ENCODE measurements at regions not wholly inside any gene's neighbourhood (a gene's known extent, or its start where the extent isn't known, plus 50 kb on each side); places are given as distances from the start of the nearest gene placed in this dataset.

DNA sequence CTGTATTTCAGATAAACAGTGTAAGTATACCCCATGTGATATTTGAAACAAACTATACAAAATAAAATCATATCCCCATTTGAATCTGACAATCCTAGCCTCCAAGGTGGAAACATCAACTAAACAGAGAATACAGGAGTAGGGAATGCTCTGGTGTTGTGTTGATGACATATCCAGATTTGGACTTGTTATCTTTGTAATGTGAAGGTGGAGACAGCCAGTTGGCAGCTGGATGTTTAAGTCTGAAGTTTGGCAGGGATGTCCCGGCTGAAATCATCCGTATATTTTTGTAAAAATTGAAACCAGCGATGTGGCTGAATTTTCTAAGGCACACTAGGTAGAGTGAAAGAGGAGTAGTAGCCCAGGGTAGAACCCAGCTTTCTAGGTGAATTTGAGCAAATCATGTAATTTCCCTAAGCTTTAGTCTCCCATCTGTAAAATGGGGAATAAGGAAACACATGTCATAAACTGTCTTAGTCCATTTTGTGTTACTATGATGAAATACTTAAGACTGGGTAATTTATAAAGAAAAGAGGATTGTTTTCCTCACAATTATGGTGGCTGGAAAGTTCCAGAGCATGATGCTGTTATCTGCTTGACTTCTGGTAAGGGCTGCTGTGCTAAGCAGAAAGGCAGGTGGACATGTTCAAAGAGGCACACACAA is 246.6 kb upstream of the APCDD1 start:
- Mint-ChIP-seq H3K4me3 (no peak overlapping the region), H3K27me3 (ENCODE audit: low read depth) (peaks cover 15% of the 10 kb centered on the region), H3K9me3 (no peaks in the 10 kb centered on the region), H3K4me1 (ENCODE audit: low read depth) (no peaks in the 10 kb centered on the region), H3K27ac (no peak overlapping the region), H3K36me3 (ENCODE audit: insufficient read depth in 2 of 2) (no peaks in the 10 kb centered on the region)
- DNase-seq (no peak), ATAC-seq (replicated peaks in 1 of 2) (no peak)

DNA sequence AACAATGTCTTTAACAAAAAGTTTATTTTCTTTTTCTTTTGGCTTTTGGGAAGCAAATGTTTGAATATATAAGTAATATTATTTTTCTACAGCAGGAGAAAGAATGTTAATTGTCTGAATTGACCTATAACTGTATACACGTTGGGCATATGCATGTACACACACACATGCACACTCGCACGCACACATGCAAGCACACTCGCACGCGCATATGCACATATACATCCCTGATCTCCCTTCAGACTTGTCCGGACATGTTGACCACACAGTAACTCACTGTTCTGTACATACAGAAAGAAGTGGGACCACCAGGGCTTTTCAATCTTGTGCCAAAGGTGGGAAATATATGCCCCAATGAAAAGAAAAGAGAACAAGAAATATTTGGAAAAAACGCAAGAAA is 245.1 kb upstream of the APCDD1 start:
- no peak for DNase-seq
- Mint-ChIP-seq H3K9me3 (no peaks in the 10 kb centered on the region), H3K4me1 (ENCODE audit: low read depth) (no peaks in the 10 kb centered on the region), H3K27ac (no peak overlapping the region), H3K4me3 (no peak overlapping the region), H3K27me3 (ENCODE audit: low read depth) (peaks cover 15% of the 10 kb centered on the region), H3K36me3 (ENCODE audit: insufficient read depth in 2 of 2) (no peaks in the 10 kb centered on the region)
- ATAC-seq (replicated peaks in 1 of 2) = no peak

DNA sequence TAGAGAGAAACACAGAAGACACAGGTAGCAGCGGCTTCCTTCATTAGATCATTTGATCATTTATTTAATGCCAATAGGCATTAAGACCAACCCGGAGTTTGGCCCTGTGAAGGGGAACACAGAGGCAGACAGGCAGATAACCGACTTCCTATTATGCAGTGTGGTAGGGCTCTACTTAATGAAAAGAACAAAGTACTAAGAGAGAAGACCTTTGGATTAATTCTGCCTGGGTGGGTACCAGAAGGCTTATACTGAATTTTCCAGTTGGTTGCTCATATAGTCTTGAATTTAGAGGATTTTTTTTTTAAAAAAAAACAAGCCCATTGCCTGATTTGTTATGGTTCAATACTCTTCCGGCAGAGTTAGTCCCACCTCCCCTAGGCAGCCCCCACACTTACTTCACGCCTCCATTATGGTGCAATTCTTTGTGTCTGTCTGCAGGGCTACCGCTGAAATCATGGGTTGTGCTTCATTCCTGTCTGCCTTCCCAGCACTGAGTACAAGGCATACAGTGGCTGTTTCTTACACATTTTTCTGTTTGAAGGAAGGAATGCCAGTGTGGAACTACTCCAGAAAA is 244.3 kb upstream of the APCDD1 start:
- ATAC-seq (replicated peaks in 1 of 2) (no peak), DNase-seq (no peak)
- Mint-ChIP-seq H3K27ac (no peak overlapping the region), H3K36me3 (ENCODE audit: insufficient read depth in 2 of 2) (no peaks in the 10 kb centered on the region), H3K27me3 (ENCODE audit: low read depth) (peaks cover 14% of the 10 kb centered on the region), H3K4me1 (ENCODE audit: low read depth) (no peaks in the 10 kb centered on the region), H3K4me3 (no peak overlapping the region), H3K9me3 (no peaks in the 10 kb centered on the region)

DNA sequence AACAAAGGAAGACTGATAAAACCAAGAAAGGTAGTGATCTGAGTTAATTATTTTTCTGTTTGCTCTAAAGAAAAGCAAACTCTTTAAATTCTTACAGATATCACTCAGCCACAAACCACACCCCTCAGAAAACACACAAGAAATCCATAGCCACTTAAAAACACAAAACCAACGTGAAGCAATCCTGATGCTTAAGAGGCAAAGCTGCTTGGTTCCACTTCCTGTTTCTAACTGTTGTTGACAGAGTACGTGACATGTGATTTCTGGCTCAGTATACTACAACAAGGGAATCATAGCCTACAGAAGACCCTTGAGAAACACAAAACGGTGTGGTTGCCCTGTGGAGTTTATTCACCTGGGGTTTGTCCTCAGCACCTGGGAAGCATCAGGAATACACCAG is 240.9 kb upstream of the APCDD1 start:
- peak; percentile 1 to 3 for DNase-seq
- Mint-ChIP-seq H3K4me3 (no peak overlapping the region), H3K9me3 (peaks cover 3 to 5% of the 10 kb centered on the region in 2 donors), H3K36me3 (ENCODE audit: insufficient read depth in 2 of 2) (no peaks in the 10 kb centered on the region), H3K27me3 (ENCODE audit: low read depth) (peaks cover 17% of the 10 kb centered on the region), H3K4me1 (ENCODE audit: low read depth) (no peaks in the 10 kb centered on the region), H3K27ac (no peak overlapping the region)
- peak; percentile 52 to 59 for ATAC-seq (replicated peaks in 1 of 2)

DNA sequence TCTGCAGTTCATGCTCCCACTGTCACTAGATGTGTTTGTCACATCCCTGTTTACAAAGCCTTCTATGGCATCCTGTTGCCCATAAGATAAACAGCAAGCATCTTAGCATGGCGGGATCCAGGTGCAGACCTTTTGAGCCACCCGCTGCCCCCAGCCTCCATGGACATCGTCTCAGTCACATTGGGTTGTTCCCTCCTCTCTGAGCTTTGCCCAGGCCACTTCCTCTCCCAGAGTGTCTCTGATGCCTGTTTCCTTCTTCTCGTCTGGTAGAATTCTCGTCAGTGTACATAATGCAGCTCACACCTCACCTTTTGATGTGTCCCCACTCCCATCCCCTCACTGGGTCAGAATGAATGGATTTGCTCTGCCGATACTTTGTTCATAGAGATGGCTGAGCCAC is 239.0 kb upstream of the APCDD1 start:
- Mint-ChIP-seq H3K4me1 (ENCODE audit: low read depth) (no peaks in the 10 kb centered on the region), H3K27me3 (ENCODE audit: low read depth) (peaks cover 17% of the 10 kb centered on the region), H3K27ac (no peak overlapping the region), H3K36me3 (ENCODE audit: insufficient read depth in 2 of 2) (no peaks in the 10 kb centered on the region), H3K4me3 (no peak overlapping the region), H3K9me3 (peaks cover 3 to 5% of the 10 kb centered on the region in 2 donors)
- DNase-seq (no peak), ATAC-seq (replicated peaks in 1 of 2) (no peak)

DNA sequence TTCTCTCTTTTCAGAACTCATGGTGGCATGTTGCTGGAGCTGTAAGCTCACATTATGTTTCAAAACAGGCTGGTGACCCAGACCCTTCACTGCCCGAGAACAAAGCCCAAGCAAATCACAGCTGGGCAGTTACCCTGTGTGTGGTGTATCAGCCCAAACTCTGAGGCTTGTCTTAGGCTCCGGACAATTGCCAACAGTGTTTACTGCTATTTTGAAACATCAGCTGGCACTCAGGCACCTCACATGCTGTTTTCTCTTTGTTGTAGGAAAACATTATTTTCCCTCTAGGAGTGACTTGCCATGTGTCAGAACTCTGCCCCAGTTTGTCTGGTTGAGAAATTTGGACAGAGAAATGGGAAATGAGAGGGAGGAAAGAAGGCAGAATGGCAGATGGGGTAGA is 237.6 kb upstream of the APCDD1 start:
- ATAC-seq (replicated peaks in 1 of 2) (no peak), DNase-seq (no peak)
- Mint-ChIP-seq H3K4me3 (no peak overlapping the region), H3K27ac (no peak overlapping the region), H3K9me3 (peaks cover 3 to 5% of the 10 kb centered on the region in 2 donors), H3K36me3 (ENCODE audit: insufficient read depth in 2 of 2) (no peaks in the 10 kb centered on the region), H3K4me1 (ENCODE audit: low read depth) (no peaks in the 10 kb centered on the region), H3K27me3 (ENCODE audit: low read depth) (peaks cover 11% of the 10 kb centered on the region)

DNA sequence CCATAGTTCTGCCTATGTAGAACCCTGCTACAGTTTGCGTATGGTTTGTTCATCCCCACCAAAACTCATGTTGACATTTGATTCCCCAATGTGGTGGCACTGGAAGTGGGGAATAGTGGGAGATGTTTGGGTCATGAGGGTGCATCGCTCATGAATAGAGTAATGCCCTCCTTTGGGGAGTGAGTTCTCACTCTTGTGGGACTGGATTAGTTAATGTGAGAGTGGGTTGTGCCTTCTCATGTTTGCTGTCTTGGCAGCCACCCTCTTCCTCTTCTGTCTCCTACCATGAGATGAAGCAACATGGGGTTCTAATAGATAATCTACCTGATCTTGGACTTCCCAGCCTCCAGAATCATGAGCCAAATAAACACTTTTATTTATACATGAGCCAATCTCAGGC is 237.2 kb upstream of the APCDD1 start:
- DNase-seq (no peak), ATAC-seq (replicated peaks in 1 of 2) (no peak)
- Mint-ChIP-seq H3K27me3 (ENCODE audit: low read depth) (peaks cover 7% of the 10 kb centered on the region), H3K9me3 (peaks cover 3 to 5% of the 10 kb centered on the region in 2 donors), H3K36me3 (ENCODE audit: insufficient read depth in 2 of 2) (no peaks in the 10 kb centered on the region), H3K4me1 (ENCODE audit: low read depth) (no peaks in the 10 kb centered on the region), H3K27ac (no peak overlapping the region), H3K4me3 (no peak overlapping the region)

DNA sequence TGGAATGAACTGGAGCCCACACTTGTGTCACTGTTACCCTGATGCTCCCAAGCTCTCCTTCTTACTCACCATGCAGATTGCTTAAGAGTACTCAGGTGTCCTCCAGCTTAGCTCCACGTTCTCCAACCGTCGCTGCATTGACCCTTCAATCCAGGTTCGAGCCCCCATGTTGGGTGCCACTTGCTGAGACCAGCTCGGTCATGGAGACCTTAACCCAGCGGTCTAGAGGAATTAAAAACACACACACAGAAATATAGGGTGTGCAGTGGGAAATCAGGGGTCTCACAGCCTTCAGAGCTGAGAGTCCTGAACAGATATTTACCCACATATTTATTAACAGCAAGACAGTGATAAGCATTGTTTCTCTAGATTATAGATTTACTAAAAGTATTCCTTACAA is 229.1 kb upstream of the APCDD1 start:
- Mint-ChIP-seq H3K36me3 (ENCODE audit: insufficient read depth in 2 of 2) (peaks cover 0 to 4% of the 10 kb centered on the region in 2 donors), H3K4me1 (ENCODE audit: low read depth) (no peaks in the 10 kb centered on the region), H3K27me3 (ENCODE audit: low read depth) (no peaks in the 10 kb centered on the region), H3K4me3 (no peak overlapping the region), H3K27ac (no peak overlapping the region), H3K9me3 (peaks cover 3 to 4% of the 10 kb centered on the region in 2 donors)
- no peak for ATAC-seq (replicated peaks in 1 of 2)
- no peak for DNase-seq

DNA sequence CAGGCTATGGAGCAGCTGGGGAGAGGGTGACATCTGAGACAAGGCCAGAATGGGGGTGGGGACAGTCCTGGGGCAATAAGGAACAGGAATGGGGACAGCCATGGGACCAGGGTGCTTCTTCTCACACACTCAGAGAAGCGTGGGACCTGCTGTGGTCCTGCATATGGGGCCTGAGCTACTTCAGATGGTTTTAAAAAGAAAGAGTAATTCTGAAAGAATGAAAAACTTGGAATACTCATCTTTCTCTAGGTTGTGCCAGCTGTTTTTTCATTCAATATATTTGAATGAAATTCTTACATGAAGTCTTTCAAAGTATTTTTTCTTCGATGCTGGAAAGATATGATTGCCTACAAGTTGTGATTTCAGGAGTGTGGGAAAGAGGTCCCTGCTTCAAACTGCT is 227.5 kb upstream of the APCDD1 start:
- H3K4me1 Mint-ChIP-seq (ENCODE audit: low read depth) = no peaks in the 10 kb centered on the region
- H3K27me3 Mint-ChIP-seq (ENCODE audit: low read depth) = no peaks in the 10 kb centered on the region
- H3K4me3 Mint-ChIP-seq = no peak overlapping the region
- DNase-seq (no peak), ATAC-seq (replicated peaks in 1 of 2) (no peak)
- H3K27ac Mint-ChIP-seq = no peak overlapping the region
- H3K9me3 Mint-ChIP-seq = peaks cover 3 to 4% of the 10 kb centered on the region in 2 donors
- peaks cover 0 to 4% of the 10 kb centered on the region in 2 donors for H3K36me3 Mint-ChIP-seq (ENCODE audit: insufficient read depth in 2 of 2)

DNA sequence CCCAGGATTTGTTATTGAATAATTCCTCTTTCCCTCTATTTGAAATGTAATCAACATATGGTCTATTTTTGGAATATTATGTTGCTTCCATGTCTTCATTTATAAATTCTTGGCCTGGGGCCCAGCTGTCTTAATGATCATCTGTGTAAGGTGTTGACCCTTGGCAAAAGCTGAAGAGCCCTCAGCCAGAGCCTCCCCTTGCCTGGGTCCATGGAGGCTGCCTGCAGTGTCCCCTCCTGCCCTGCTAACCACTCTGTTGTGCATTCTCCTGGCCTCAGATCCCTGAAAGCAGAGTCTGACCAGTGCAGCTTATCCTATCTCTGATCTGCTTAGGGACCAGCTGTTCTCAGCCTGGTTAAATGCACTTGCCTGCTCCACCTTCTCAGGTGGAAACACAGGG is 226.1 kb upstream of the APCDD1 start:
- Mint-ChIP-seq H3K27ac (no peak overlapping the region), H3K4me1 (ENCODE audit: low read depth) (no peaks in the 10 kb centered on the region), H3K36me3 (ENCODE audit: insufficient read depth in 2 of 2) (peaks cover 0 to 4% of the 10 kb centered on the region in 2 donors), H3K4me3 (no peak overlapping the region), H3K27me3 (ENCODE audit: low read depth) (no peaks in the 10 kb centered on the region), H3K9me3 (peaks cover 3 to 4% of the 10 kb centered on the region in 2 donors)
- ATAC-seq (replicated peaks in 1 of 2) (no peak), DNase-seq (no peak)

DNA sequence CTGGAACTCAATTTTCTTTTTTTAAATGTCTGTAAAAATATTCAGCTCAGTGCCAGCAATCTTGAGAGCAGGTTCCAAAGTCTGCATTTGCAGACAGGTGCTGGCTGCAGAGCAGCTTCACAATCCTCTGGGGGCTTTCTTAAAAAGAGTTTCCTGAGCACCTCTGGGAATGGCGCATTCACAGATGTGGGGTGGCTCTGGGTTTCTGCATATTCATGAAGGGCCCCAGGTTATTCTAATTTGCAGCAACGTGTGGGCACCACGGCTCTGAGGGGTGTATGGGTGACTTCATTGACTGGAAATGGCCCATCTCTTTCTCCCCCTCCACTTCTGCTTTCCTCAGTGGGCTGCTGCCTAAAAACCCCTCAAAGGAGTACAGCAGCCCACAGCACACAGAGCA is 225.0 kb upstream of the APCDD1 start:
- no peaks in the 10 kb centered on the region for H3K4me1 Mint-ChIP-seq (ENCODE audit: low read depth)
- H3K4me3 Mint-ChIP-seq = no peak overlapping the region
- peaks cover 0 to 4% of the 10 kb centered on the region in 2 donors for H3K36me3 Mint-ChIP-seq (ENCODE audit: insufficient read depth in 2 of 2)
- ATAC-seq (replicated peaks in 1 of 2) (no peak), DNase-seq (no peak)
- no peaks in the 10 kb centered on the region for H3K27me3 Mint-ChIP-seq (ENCODE audit: low read depth)
- H3K27ac Mint-ChIP-seq = no peak overlapping the region
- peaks cover 3 to 4% of the 10 kb centered on the region in 2 donors for H3K9me3 Mint-ChIP-seq

DNA sequence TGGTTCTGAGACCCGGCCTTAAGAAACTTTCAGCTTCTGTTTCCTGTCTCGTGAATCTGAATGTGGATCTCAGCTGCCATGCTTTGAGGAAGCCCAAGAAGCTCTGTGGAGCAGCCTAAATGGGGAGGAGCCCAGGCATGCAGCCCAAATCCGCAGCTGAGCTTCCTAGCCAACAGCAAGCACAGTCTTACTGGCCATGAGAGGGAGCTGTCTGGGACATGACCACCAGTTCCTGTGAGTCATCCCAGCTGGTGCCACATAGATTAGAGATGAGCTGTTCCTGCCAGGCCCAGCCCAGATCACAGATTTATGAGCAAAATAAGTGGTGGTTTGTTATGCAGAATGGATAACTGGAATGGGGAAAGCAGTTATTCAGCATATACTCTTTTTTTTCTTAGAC is 224.4 kb upstream of the APCDD1 start:
- DNase-seq (peak in 1 of 2 donors; percentile 3), ATAC-seq (replicated peaks in 1 of 2) (no peak)
- Mint-ChIP-seq H3K27me3 (ENCODE audit: low read depth) (no peaks in the 10 kb centered on the region), H3K27ac (no peak overlapping the region), H3K9me3 (peaks cover 2 to 3% of the 10 kb centered on the region in 2 donors), H3K4me1 (ENCODE audit: low read depth) (no peaks in the 10 kb centered on the region), H3K36me3 (ENCODE audit: insufficient read depth in 2 of 2) (peaks cover 0 to 3% of the 10 kb centered on the region in 2 donors), H3K4me3 (no peak overlapping the region)

DNA sequence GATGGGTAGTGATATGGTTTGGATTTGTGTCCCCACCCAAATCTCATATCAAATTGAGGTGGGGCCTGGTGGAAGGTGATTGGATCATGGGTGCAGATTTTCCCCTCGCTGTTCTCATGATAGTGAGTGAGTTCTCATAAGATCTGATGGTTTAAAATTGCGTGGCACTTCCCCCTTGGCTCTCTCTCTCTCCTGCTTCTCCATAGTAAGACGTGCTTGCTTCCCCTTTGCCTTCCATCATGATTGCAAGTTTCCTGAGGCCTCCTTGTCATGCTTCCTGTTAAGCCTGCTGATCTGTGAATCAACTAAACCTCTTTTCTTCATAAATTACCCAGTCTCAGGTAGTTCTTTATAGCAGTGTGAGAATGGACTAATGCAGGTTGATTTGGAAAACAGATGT is 223.2 kb upstream of the APCDD1 start:
- ATAC-seq (replicated peaks in 1 of 2) (no peak), DNase-seq (no peak)
- H3K27ac Mint-ChIP-seq = no peak overlapping the region
- H3K9me3 Mint-ChIP-seq = no peaks in the 10 kb centered on the region
- H3K36me3 Mint-ChIP-seq (ENCODE audit: insufficient read depth in 2 of 2) = no peaks in the 10 kb centered on the region
- H3K4me1 Mint-ChIP-seq (ENCODE audit: low read depth) = no peaks in the 10 kb centered on the region
- H3K27me3 Mint-ChIP-seq (ENCODE audit: low read depth) = no peaks in the 10 kb centered on the region
- H3K4me3 Mint-ChIP-seq = no peak overlapping the region

DNA sequence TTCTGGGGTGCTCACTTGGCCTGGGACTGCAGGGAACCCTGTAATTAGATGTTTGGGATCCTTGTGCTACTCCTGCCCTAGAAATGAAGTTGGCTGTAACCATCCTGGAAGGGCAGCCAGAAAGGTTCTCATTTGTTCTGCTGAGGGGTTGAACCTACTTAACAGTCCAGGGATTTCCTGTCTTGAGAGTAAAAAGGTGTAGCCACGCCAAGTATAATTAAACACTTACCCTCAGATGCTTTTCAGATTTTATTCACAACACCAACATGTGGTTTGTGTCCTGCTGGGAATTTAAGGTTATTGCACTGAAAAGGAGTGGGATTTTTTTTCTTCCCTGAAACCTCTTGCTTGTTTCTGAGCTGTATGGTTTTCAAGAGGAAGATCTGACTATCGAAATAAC is 222.4 kb upstream of the APCDD1 start:
- no peak overlapping the region for H3K4me3 Mint-ChIP-seq
- H3K27me3 Mint-ChIP-seq (ENCODE audit: low read depth) = no peaks in the 10 kb centered on the region
- no peaks in the 10 kb centered on the region for H3K9me3 Mint-ChIP-seq
- DNase-seq (no peak), ATAC-seq (replicated peaks in 1 of 2) (no peak)
- H3K27ac Mint-ChIP-seq = no peak overlapping the region
- no peaks in the 10 kb centered on the region for H3K36me3 Mint-ChIP-seq (ENCODE audit: insufficient read depth in 2 of 2)
- no peaks in the 10 kb centered on the region for H3K4me1 Mint-ChIP-seq (ENCODE audit: low read depth)

Data from activated T-cell treated with anti-CD3 and anti-CD28 coated beads, Interleukin-2, amount 50 U/mL, for 72 hours (primary cell).